NCI-H1417 treated with DMSO at 0.1 percent for 48 hours (cell line): ENCODE measurements at regions not wholly inside any gene's neighbourhood (a gene's known extent, or its start where the extent isn't known, plus 50 kb on each side); places are given as distances from the start of the nearest gene placed in this dataset.

Source experiments
- DNase-seq: peaks from one replicate; lab custom pipeline; 2025; lab: John Stamatoyannopoulos, UW

DNA sequence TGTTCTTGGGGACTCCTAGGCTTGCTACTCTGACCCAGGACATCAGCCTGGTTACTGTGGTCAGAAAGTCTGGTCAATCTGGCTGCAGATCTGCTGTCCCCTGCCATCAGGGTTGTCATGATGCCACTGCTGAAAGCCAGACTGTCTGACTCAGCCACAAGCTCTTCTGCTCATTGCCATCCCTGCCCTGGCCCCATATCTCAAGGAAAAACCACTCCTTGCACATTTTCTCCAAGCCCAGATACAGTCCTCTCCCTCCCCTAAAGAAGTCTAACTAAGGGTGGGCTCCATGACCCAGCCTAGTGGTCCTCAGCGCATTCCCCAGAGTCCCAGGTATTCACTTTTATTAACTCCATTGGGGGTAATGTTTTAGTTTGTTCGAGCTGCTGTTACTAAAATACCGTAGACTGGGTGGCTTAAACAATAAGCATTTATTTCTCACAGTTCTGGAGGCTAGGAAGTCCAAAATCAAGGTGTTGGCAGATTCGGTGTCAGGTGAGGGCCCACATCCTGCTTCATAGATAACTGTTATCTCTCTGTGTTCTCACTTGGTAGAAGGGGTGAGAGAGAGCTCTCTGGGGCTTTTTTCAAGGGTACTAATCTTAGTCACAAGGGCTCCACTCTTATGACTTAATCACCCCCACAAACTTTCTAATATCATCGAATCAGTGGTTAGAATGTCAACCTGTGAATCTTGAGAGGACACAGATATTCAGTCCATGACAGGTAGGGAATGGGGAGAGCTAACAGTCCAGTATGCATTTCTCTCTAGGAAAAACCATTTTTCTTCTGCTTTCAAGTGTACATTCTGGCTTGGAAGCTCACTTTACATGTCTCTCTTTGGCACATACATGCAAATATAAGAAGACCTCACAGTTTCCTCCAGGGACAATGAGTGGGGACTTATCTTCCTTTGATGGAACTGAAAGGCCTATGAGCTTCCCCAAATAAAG, 94.8 kb upstream of the CXCR4 start:
- no peak for DNase-seq

GRCh38 chr2:136211701-136212100, 93.8 kb upstream of the CXCR4 start:
- DNase-seq, result no peak

DNA sequence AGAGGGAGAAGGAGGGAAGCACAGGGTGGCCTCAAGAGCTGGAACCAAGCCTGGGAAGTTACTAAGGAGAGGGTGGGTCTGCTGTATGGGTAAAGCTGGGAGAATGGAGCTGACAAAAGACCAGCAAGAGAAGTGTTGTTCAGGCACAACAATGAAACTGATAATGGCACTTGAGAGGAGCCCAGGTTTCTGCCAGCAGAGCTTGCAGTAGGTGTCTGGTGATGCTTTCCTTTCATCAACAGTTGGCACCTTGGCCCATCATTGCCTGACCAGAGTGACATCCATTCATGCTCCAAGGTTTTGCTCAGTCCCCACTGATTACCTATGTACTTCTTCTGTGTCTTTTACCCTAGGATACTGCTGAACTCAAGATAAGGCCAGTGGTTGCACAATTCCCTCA, 92.9 kb upstream of the CXCR4 start:
- DNase-seq, result no peak

DNA sequence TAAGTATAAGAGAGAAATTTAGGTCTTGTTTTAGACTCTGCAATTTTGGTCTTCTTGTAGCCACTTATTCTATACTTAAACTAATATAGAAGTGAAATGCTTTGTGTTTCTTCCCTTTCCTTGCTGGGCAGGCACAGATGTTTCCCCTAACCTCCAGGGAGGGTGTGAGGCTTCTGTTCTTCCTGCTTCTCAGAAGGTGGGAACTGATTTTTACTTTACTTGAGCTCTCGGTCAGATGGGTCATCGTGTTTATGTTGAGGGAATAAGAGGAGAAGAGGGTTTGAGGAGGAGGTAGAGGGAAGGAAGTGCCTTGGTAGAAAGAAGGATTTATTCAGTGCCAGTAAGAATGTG, 92.5 kb upstream of the CXCR4 start:
- no peak for DNase-seq

DNA sequence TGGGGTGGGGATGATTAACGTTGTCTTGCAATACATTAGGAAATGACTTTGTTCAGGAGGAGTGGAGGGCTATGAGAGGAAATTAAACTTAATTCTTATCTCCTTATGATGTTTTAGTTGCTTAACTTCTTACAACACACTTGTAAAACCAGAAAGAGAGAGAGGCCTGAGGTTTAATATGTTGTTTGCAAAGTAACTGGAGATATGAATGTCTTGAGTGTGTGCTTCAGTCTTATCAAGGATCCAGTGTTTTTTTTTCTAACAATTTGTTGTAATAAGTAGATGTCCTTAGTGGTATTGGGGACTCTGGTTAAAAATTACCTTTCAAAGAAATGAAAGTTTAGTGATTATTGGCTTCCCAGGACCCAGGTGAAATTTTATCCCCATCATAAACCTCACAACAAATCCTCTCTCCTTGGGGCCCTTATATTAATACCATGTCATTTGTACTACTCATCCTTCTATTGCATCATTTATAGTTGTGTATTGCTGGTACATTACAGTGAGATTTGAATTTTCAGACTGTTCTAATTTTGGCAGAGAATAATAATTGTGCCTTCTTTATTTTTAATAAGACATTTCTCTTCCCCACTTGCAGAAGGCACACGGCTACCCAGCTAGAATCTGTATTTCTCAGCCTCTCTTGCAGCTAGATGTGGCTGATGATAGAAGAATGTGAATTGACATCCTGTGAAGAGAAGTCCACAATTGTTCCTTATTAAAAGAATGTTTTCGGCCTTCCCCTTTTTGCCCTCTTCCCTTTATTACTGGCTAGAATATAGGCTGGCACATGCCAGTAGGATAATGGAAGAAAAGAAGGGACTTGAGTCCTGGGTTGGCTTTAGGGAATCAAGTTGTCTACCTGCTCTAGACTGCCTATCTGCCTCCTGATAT, 91.9 kb upstream of the CXCR4 start:
- no peak for DNase-seq

DNA sequence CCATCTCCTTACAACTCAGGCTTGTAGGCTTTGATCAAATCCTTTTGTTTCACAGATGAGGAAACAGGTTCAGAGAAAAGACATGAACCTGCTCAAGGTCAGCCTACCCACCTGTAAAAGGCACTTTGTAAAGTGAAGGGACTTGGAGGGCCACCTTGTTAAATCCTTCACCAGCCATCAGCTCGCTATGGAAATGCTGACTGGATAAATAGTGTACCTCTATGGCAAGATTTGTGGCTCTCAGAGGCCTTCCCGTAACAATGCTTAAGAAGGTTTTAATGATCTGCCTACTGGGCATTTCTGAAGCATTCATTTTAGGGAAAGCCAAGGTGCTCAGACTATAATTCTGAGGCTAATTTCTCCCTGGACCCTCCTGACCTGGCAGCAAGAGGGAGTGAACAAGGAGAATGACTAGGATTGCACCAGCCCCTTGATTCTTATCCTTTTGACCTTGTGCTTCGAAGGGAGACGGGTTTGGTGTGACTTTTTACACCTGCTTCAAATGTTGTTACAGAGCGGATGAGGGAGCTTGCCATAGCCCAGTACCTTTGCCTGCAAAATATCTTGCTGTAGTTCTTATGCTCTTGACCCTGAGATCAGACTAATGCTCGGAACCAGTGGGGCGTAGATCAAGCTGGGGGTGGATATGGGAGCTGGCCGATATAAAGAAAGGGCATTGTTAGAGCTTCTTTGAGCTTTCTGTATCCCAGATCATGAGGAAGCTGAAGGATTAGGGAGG, 90.9 kb upstream of the CXCR4 start:
- DNase-seq, result no peak

GRCh38 chr2:136207665-136208064, 89.7 kb upstream of the CXCR4 start:
- no peak for DNase-seq

DNA sequence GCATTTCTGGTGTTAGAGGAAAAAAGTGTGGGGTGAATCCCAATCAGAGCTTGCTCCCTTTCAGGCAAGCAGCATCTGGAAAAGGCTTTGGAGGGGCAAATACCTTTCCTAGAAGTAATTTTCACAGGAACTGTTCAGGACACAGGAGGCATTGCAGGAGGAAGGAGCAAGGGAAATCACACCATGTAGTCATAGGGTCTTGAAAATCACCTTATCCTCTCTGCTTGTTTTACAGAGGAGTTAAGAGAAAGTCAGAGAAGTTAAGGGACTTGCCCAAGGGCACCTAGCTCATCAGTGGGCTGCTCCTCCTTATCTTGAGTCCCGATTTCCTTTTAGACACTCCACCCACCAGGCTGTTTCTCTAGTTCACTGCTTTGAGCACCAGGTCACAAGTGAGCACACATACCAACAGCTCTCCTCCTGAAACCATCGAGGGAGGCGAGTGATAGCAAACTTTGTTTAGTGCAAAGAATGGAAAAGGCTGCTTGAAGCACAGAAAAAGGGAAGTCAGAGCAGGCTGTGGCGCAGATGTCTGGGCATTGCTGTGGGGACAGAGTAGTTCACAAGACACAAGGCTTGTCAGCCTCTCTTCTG, 89.2 kb upstream of the CXCR4 start:
- DNase-seq, result no peak

GRCh38 chr2:136206613-136207012, 88.7 kb upstream of the CXCR4 start:
- no peak for DNase-seq

DNA sequence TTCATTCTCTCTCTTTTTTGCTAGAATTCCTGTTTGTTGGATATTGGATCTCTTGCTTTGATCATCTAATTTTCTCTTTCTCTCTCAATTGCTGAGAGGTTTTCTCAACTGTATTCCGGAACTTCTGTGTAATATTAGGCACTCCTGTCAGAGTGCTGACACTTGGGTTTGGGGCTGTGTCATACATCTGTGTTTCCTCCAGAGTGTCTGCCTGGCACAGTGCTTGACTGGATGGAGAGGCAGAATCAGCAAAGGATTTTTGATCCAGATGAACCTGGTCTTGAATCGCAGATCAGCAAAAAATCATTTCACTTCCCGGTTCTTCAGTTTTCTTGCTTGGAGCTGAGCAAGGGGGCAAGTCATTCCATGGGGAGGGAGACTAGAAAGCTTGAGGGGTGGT, 87.7 kb upstream of the CXCR4 start:
- DNase-seq, result no peak

DNA sequence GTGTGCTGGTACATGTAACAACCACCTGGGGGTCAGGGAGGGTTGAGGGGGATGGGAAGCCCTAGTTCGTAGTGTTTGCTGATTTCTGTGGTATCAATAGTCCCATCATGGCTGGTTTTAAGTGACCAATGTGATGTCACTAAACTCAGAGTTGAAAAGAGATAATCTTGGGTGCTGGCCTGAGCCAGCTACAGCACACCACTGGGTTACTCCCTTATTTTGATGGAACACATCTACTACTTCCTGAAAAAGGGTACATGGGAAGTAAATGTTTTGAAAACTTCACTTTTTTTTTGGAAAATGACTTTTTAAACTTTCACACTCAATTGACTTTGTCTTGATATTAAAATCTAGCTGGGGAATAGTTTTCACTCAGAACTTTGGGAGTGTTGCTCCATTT, 87.0 kb upstream of the CXCR4 start:
- DNase-seq, result no peak

DNA sequence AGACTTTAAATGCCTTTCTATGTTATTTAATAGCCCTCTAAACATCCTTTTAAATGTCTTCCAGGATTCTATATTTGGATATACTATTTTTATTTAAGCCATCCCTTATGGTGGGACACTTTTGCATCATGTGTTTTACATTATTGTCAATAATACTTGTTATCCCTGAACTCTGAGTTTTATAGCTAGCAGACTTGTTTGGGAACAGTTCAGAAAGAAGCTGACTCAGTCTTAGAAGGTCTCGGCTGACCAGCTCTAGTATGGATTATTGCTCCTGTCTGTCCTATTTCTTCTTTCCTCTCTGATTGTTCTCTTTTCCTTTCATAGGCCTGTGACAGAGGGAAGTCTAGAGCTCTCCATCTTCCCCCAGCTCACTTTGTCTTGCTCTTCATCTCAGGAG, 77.3 kb upstream of the CXCR4 start:
- no peak for DNase-seq

GRCh38 chr2:136191041-136191440, 73.1 kb upstream of the CXCR4 start:
- no peak for DNase-seq

- DNase-seq, result no peak
These were observed 71.4 kb upstream of the CXCR4 start for GRCh38 chr2:136189221-136189782.

DNA sequence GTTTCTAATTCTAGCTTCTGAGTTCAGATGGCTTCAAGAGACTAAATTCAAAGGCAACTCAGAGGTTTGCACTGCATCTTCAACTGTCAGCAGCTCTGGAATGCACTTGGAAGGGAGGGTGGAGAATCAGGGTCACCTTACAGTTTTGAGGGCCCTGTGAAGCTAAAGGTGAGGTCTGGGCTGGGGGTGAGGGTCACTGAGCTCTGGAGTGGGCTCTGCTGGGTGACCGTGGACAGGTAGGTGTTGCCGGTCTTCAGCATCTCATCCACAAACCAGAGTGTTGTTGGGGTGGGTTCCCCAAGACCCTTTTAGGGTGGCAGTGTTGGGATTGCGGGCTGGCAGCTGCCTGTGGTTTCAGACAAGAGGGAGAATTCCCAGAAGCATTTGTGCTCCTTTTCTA, 70.1 kb upstream of the CXCR4 start:
- no peak for DNase-seq

- DNase-seq, result no peak
These were observed 68.2 kb upstream of the CXCR4 start for GRCh38 chr2:136185981-136186776.

- DNase-seq, result no peak
These were observed 65.1 kb upstream of the CXCR4 start for GRCh38 chr2:136183097-136183496.

DNA sequence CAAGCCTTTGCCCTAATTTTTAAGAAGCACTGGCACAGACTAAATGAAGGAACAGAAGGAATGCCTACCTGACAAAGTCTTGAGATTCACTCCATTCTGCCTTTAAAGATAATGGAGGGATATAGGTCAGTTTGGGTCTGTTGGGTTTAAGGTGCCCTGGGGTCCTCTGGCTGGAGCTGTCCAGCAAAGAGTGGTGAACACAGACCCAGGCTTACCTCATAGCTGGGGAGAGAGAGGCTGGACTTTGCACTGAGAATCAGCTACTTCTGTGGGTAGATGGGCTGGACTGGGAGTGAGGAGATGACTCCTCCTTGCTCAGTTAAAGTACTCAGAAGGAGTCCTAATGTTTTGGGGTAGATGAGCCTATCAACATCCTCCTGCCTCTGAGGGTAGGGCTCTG, 64.4 kb upstream of the CXCR4 start:
- DNase-seq, result no peak

GRCh38 chr2:136179602-136179975, 61.6 kb upstream of the CXCR4 start:
- DNase-seq, result no peak

DNA sequence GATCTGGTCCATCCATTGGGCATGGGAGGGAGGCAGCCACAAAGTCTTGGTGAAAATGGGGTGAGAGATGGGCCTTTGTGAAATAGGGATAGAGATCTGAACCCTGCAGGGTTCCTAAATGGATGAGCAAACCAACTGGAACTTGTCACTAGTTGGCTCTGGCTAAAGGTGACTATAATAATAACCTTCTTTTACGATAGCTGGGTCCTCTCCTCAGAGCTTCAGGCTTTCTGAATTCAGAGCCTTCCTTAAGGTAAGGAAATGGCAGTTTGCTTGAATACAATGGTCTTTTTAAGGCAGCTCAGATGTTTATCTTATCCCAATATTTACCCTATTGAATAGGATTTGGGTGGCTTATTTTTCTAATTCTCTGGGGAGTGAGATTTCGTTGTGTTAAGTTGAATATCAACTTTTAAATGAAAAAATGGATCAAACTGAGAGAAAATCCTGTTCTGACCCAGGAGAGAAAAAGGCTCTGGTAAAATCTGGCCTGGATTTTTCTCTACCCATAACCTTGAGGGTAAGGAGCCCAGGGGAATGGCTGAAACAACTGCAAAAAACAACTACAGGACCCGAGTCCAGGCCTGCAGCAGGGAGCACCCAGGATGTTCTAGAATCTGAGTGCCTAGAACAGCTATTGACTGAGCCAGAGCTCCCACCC, 61.1 kb upstream of the CXCR4 start:
- no peak for DNase-seq
